ENCODE measurements at regions not wholly inside any gene's neighbourhood (a gene's known extent, or its start where the extent isn't known, plus 50 kb on each side); places are given as distances from the start of the nearest gene placed in this dataset.
"Not testable (repeated sequence)": the region's sequence is repeated elsewhere in the genome, so short reads cannot be mapped to it uniquely, and the experiment has no call there.

- Histone ChIP-seq H2AFZ (replicated peaks) (no peak overlapping the region), H3K4me1 (peaks cover 12% of the 10 kb centered on the region), H3K27ac (no peak overlapping the region), H3K36me3 (no peaks in the 10 kb centered on the region), H3F3A (ENCODE audit: low read depth) (no peaks in the 10 kb centered on the region), H3K9ac (no peak overlapping the region), H3K9me3 (ENCODE audit: low read depth) (no peaks in the 10 kb centered on the region), H3K4me2 (no peak overlapping the region), H4K20me1 (ENCODE audit: low read depth) (no peaks in the 10 kb centered on the region), H3K79me2 (ENCODE audit: low read depth) (no peaks in the 10 kb centered on the region), H3K27me3 (no peaks in the 10 kb centered on the region), H3K4me3 (no peak overlapping the region)
- Mint-ChIP-seq H3K9me3 (no peaks in the 10 kb centered on the region), H3K4me1 (peaks cover 24% of the 10 kb centered on the region), H3K27me3 (ENCODE audit: insufficient read depth, low read depth) (peaks cover 10% of the 10 kb centered on the region), H3K36me3 (no peaks in the 10 kb centered on the region), H3K27ac (peak overlapping the region; percentile 10), H3K4me3 (no peak overlapping the region)
- DNase-seq (ENCODE audit: low spot score), result no peak
- TF ChIP-seq EZH2phosphoT487 (IDR thresholded peaks at IDR 0.05) (no peak), EZH2 (IDR thresholded peaks at IDR 0.05) (no peak)
- TF ChIP-seq, protein P1, sequence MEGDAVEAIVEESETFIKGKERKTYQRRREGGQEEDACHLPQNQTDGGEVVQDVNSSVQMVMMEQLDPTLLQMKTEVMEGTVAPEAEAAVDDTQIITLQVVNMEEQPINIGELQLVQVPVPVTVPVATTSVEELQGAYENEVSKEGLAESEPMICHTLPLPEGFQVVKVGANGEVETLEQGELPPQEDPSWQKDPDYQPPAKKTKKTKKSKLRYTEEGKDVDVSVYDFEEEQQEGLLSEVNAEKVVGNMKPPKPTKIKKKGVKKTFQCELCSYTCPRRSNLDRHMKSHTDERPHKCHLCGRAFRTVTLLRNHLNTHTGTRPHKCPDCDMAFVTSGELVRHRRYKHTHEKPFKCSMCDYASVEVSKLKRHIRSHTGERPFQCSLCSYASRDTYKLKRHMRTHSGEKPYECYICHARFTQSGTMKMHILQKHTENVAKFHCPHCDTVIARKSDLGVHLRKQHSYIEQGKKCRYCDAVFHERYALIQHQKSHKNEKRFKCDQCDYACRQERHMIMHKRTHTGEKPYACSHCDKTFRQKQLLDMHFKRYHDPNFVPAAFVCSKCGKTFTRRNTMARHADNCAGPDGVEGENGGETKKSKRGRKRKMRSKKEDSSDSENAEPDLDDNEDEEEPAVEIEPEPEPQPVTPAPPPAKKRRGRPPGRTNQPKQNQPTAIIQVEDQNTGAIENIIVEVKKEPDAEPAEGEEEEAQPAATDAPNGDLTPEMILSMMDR (IDR thresholded peaks at IDR 0.05), result no peak
Observed at GRCh38 chr1:30660241-30660640, 63.1 kb downstream of the MATN1 start.

- H3K27ac Mint-ChIP-seq, result peak overlapping the region; percentile 10
- no peak for DNase-seq (ENCODE audit: low spot score)
- Histone ChIP-seq H4K20me1 (ENCODE audit: low read depth) (no peaks in the 10 kb centered on the region), H3K4me3 (no peak overlapping the region), H3K27ac (no peak overlapping the region), H3K36me3 (no peaks in the 10 kb centered on the region), H3K9ac (no peak overlapping the region), H3K79me2 (ENCODE audit: low read depth) (no peaks in the 10 kb centered on the region), H3K4me1 (peaks cover 12% of the 10 kb centered on the region), H2AFZ (replicated peaks) (no peak overlapping the region), H3K27me3 (no peaks in the 10 kb centered on the region), H3K9me3 (ENCODE audit: low read depth) (no peaks in the 10 kb centered on the region), H3F3A (ENCODE audit: low read depth) (no peaks in the 10 kb centered on the region), H3K4me2 (no peak overlapping the region)
- H3K4me1 Mint-ChIP-seq, result peaks cover 19% of the 10 kb centered on the region
- peaks cover 7% of the 10 kb centered on the region for H3K27me3 Mint-ChIP-seq (ENCODE audit: insufficient read depth, low read depth)
- H3K9me3 Mint-ChIP-seq, result peaks cover 2% of the 10 kb centered on the region
- no peak overlapping the region for H3K4me3 Mint-ChIP-seq
- TF ChIP-seq, protein P1 (IDR thresholded peaks at IDR 0.05), result no peak
- TF ChIP-seq EZH2phosphoT487 (IDR thresholded peaks at IDR 0.05), result no peak
- no peak for TF ChIP-seq EZH2 (IDR thresholded peaks at IDR 0.05)
- no peaks in the 10 kb centered on the region for H3K36me3 Mint-ChIP-seq
Observed at GRCh38 chr1:30659702-30660101, 63.7 kb downstream of the MATN1 start.

DNA sequence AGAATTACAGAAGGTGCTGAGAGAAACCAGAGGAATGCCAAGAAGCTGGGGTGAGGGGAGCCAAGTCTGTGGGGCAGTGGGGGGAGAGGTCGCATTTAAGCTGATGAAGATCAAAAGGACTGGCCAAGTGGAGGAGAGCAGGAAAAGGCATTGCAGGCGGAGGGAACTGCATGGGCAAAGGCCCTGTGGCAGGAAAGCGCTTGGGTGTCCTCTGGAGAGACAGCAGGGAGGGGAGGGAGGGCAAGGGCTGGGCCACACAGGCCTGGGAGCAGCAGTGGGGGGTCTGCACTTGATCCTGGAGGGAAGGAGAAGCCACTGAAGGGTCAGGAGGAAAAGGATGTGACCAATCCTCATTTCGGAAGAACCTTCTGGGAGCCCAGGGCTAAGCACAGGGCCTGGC, 65.0 kb downstream of the MATN1 start:
- not testable (repeated sequence) for H3K4me1 ChIP-seq; H3K9ac ChIP-seq; H3K79me2 ChIP-seq (ENCODE audit: low read depth); H3K27me3 Mint-ChIP-seq (ENCODE audit: insufficient read depth, low read depth); H3F3A ChIP-seq (ENCODE audit: low read depth); H3K36me3 Mint-ChIP-seq; H3K36me3 ChIP-seq; H3K9me3 ChIP-seq (ENCODE audit: low read depth); H3K4me3 Mint-ChIP-seq; H3K9me3 Mint-ChIP-seq; H3K4me2 ChIP-seq; H3K27ac ChIP-seq; DNase-seq (ENCODE audit: low spot score); H2AFZ ChIP-seq (replicated peaks); H3K4me3 ChIP-seq; H4K20me1 ChIP-seq (ENCODE audit: low read depth); H3K27ac Mint-ChIP-seq; H3K27me3 ChIP-seq
- H3K4me1 Mint-ChIP-seq, result peaks cover 16% of the 10 kb centered on the region

DNA sequence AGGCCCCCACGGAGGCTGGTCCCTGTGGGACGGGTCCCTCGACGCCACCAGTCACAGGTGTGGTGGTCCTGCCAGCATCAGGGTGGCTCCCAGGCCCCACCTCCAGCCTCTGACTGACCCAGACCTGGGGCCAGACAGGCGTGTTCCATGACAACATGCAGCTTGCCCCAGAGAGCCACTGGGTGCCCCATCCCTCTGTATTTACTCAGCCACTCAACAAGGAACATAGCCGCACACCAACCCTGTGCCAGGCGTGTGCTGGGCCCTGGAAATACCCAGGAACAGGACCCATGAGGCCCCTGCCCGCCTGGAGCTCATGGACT, 65.4 kb downstream of the MATN1 start:
- peaks cover 14% of the 10 kb centered on the region for H3K4me1 Mint-ChIP-seq
- H4K20me1 ChIP-seq (ENCODE audit: low read depth), result no peaks in the 10 kb centered on the region
- peaks cover 7% of the 10 kb centered on the region for H3K27me3 Mint-ChIP-seq (ENCODE audit: insufficient read depth, low read depth)
- H3F3A ChIP-seq (ENCODE audit: low read depth), result no peaks in the 10 kb centered on the region
- peak overlapping the region; percentile 53 for H3K27ac Mint-ChIP-seq
- H3K4me3 Mint-ChIP-seq, result no peak overlapping the region
- H3K36me3 Mint-ChIP-seq, result no peaks in the 10 kb centered on the region
- H3K79me2 ChIP-seq (ENCODE audit: low read depth), result no peaks in the 10 kb centered on the region
- H3K9me3 ChIP-seq (ENCODE audit: low read depth), result no peaks in the 10 kb centered on the region
- H3K9me3 Mint-ChIP-seq, result peaks cover 10% of the 10 kb centered on the region
- no peak for TF ChIP-seq EZH2phosphoT487 (IDR thresholded peaks at IDR 0.05)
- TF ChIP-seq EZH2 (IDR thresholded peaks at IDR 0.05), result no peak
- TF ChIP-seq, protein P1 (IDR thresholded peaks at IDR 0.05), result no peak
- no peak overlapping the region for H3K4me2 ChIP-seq
- no peak overlapping the region for H3K4me3 ChIP-seq
- H2AFZ ChIP-seq (replicated peaks), result no peak overlapping the region
- no peak overlapping the region for H3K9ac ChIP-seq
- H3K36me3 ChIP-seq, result no peaks in the 10 kb centered on the region
- no peak for DNase-seq (ENCODE audit: low spot score)
- H3K27me3 ChIP-seq, result no peaks in the 10 kb centered on the region
- peaks cover 2% of the 10 kb centered on the region for H3K4me1 ChIP-seq
- H3K27ac ChIP-seq, result no peak overlapping the region

Measured in neural progenitor cell (in vitro differentiated cells).